Activated CD4-positive, alpha-beta T cell treated with anti-CD3 and anti-CD28 coated beads, Interleukin-2, amount 50 U/mL, for 48 hours (primary cell): ENCODE measurements at regions not wholly inside any gene's neighbourhood (a gene's known extent, or its start where the extent isn't known, plus 50 kb on each side); places are given as distances from the start of the nearest gene placed in this dataset.
"Not testable (repeated sequence)": the region's sequence is repeated elsewhere in the genome, so short reads cannot be mapped to it uniquely, and the experiment has no call there.

Experiments
- DNase-seq, 2 experiments: peaks; one replicate each; pipeline ENCODE4 v3.0.0-alpha.2; 2020

GRCh38 chr4:19286924-19287323 is 964.8 kb upstream of the SLIT2 start:
- no peak for DNase-seq

- no peak for DNase-seq
These were observed 966.6 kb upstream of the SLIT2 start for GRCh38 chr4:19285146-19285545.

- DNase-seq: no peak
These were observed 973.0 kb upstream of the SLIT2 start for GRCh38 chr4:19278665-19279064.

- no peak for DNase-seq
These were observed 985.1 kb upstream of the SLIT2 start for GRCh38 chr4:19266566-19266965.

- DNase-seq: no peak
These were observed 989.2 kb upstream of the SLIT2 start for GRCh38 chr4:19262467-19262866.

- no peak for DNase-seq
These were observed 991.4 kb upstream of the SLIT2 start for GRCh38 chr4:19260346-19260745.

GRCh38 chr4:19259920-19260319 is 991.8 kb upstream of the SLIT2 start:
- DNase-seq: no peak

GRCh38 chr4:19256823-19257222 is 994.9 kb upstream of the SLIT2 start:
- DNase-seq: no peak

- no peak for DNase-seq
These were observed 997.2 kb upstream of the SLIT2 start for GRCh38 chr4:19254486-19254885.

- no peak for DNase-seq
These were observed 1003.7 kb upstream of the SLIT2 start for GRCh38 chr4:19248023-19248422.

- DNase-seq: no peak
These were observed 1009.8 kb upstream of the SLIT2 start for GRCh38 chr4:19241895-19242294.

GRCh38 chr4:19239565-19239964 is 1012.1 kb upstream of the SLIT2 start:
- no peak for DNase-seq

- no peak for DNase-seq
These were observed 1015.2 kb upstream of the SLIT2 start for GRCh38 chr4:19236473-19236872.

GRCh38 chr4:19230906-19231545 is 1020.7 kb upstream of the SLIT2 start:
- no peak for DNase-seq

GRCh38 chr4:19227701-19228100 is 1024.0 kb upstream of the SLIT2 start:
- no peak for DNase-seq

- no peak for DNase-seq
These were observed 1026.9 kb upstream of the SLIT2 start for GRCh38 chr4:19224820-19225219.

- no peak for DNase-seq
These were observed 1035.2 kb upstream of the SLIT2 start for GRCh38 chr4:19216476-19216875.

GRCh38 chr4:19214591-19215186 is 1037.0 kb upstream of the SLIT2 start:
- DNase-seq: no peak

- DNase-seq: no peak
These were observed 1038.3 kb upstream of the SLIT2 start for GRCh38 chr4:19213388-19213787.

- DNase-seq: no peak
These were observed 1045.9 kb upstream of the SLIT2 start for GRCh38 chr4:19205853-19206252.

- DNase-seq: not testable (repeated sequence)
These were observed 1053.9 kb upstream of the SLIT2 start for GRCh38 chr4:19197838-19198237.

- DNase-seq: no peak
These were observed 1056.0 kb upstream of the SLIT2 start for GRCh38 chr4:19195696-19196095.

GRCh38 chr4:19194672-19195071 is 1057.0 kb upstream of the SLIT2 start:
- DNase-seq: no peak

GRCh38 chr4:19193274-19193981 is 1058.3 kb upstream of the SLIT2 start:
- DNase-seq: no peak
